HG02763 (cell line): ENCODE measurements at regions not wholly inside any gene's neighbourhood (a gene's known extent, or its start where the extent isn't known, plus 50 kb on each side); places are given as distances from the start of the nearest gene placed in this dataset.
A peak's percentile ranks its signal among the peaks of the same experiment; 100 is the strongest.

ENCODE experiments used
- ATAC-seq: cut with Tn5 transposase; IDR thresholded peaks from one replicate; pipeline ENCODE4 v1.9.1; 2021; ENCODE audit warnings: mild to moderate bottlenecking, moderate library complexity; ENCODE audit not compliant: unreplicated experiment

- no peak for ATAC-seq
Measured at GRCh38 chr6:163720460-163721235, 306.1 kb downstream of the QKI start.

GRCh38 chr6:163720005-163720404 lies 305.5 kb downstream of the QKI start:
- no peak for ATAC-seq

GRCh38 chr6:163719028-163719742 lies 304.7 kb downstream of the QKI start:
- no peak for ATAC-seq

GRCh38 chr6:163718537-163718936 lies 304.0 kb downstream of the QKI start:
- ATAC-seq = no peak

- ATAC-seq = no peak
Measured at GRCh38 chr6:163717106-163717764, 302.7 kb downstream of the QKI start.

- ATAC-seq = no peak
Measured at GRCh38 chr6:163716690-163717089, 302.2 kb downstream of the QKI start.

- ATAC-seq = no peak
Measured at GRCh38 chr6:163715846-163716245, 301.3 kb downstream of the QKI start.

GRCh38 chr6:163714179-163714578 lies 299.7 kb downstream of the QKI start:
- ATAC-seq = no peak

GRCh38 chr6:163712981-163713380 lies 298.5 kb downstream of the QKI start:
- ATAC-seq = no peak

GRCh38 chr6:163712566-163712961 lies 298.0 kb downstream of the QKI start:
- no peak for ATAC-seq

GRCh38 chr6:163711615-163712565 lies 297.4 kb downstream of the QKI start:
- peak; percentile 45 for ATAC-seq

- ATAC-seq = no peak
Measured at GRCh38 chr6:163710532-163711470, 296.3 kb downstream of the QKI start.

- ATAC-seq = no peak
Measured at GRCh38 chr6:163709693-163710092, 295.2 kb downstream of the QKI start.

- no peak for ATAC-seq
Measured at GRCh38 chr6:163709255-163709654, 294.7 kb downstream of the QKI start.

GRCh38 chr6:163708466-163708865 lies 293.9 kb downstream of the QKI start:
- ATAC-seq = peak; percentile 48

- ATAC-seq = peak; percentile 35
Measured at GRCh38 chr6:163707387-163708355, 293.2 kb downstream of the QKI start.

GRCh38 chr6:163706500-163707087 lies 292.1 kb downstream of the QKI start:
- no peak for ATAC-seq

GRCh38 chr6:163705923-163706322 lies 291.4 kb downstream of the QKI start:
- peak; percentile 52 for ATAC-seq
